ENCODE measurements at regions not wholly inside any gene's neighbourhood (a gene's known extent, or its start where the extent isn't known, plus 50 kb on each side); places are given as distances from the start of the nearest gene placed in this dataset.

DNA sequence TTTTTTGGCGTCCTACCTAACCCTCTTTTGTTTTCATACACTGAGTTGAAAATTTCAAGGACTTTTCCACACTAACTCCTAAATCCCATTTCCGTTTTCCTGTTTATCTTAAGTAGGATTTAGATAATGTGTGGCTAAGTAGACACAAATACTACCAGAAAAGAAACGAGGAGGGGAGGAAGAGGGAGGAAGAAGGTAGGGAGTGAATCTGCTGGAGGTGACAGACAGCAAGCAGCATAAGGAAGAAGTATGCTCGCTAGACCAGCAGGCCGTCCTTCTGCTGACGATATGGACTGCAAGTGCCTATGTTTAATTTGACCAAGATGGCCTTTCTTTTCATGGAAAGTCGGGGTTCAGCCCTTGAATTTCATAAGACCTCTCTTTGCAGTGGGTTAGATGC is 256.9 kb upstream of the RAB4A start:
- Histone ChIP-seq H3K4me1 (ENCODE audit: low read depth, poor library complexity, severe bottlenecking) (no peaks in the 10 kb centered on the region), H2AFZ (ENCODE audit: low read depth) (no peak overlapping the region), H4K20me1 (ENCODE audit: insufficient read depth) (no peaks in the 10 kb centered on the region), H3K9ac (no peak overlapping the region), H3K27me3 (ENCODE audit: insufficient read depth, low read depth) (no peaks in the 10 kb centered on the region), H3K27ac (no peak overlapping the region), H3K4me2 (no peak overlapping the region), H3K79me2 (ENCODE audit: insufficient read depth, low read depth) (no peaks in the 10 kb centered on the region), H3K36me3 (ENCODE audit: insufficient read depth) (no peaks in the 10 kb centered on the region), H3K4me3 (IDR thresholded peaks at IDR 0.05; ENCODE audit: insufficient read depth, low read depth, low read length) (no peak overlapping the region)
- TF ChIP-seq, protein P1, sequence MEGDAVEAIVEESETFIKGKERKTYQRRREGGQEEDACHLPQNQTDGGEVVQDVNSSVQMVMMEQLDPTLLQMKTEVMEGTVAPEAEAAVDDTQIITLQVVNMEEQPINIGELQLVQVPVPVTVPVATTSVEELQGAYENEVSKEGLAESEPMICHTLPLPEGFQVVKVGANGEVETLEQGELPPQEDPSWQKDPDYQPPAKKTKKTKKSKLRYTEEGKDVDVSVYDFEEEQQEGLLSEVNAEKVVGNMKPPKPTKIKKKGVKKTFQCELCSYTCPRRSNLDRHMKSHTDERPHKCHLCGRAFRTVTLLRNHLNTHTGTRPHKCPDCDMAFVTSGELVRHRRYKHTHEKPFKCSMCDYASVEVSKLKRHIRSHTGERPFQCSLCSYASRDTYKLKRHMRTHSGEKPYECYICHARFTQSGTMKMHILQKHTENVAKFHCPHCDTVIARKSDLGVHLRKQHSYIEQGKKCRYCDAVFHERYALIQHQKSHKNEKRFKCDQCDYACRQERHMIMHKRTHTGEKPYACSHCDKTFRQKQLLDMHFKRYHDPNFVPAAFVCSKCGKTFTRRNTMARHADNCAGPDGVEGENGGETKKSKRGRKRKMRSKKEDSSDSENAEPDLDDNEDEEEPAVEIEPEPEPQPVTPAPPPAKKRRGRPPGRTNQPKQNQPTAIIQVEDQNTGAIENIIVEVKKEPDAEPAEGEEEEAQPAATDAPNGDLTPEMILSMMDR (conservative IDR thresholded peaks at IDR 0.05; ENCODE audit: low read depth, low read length) = no peak

DNA sequence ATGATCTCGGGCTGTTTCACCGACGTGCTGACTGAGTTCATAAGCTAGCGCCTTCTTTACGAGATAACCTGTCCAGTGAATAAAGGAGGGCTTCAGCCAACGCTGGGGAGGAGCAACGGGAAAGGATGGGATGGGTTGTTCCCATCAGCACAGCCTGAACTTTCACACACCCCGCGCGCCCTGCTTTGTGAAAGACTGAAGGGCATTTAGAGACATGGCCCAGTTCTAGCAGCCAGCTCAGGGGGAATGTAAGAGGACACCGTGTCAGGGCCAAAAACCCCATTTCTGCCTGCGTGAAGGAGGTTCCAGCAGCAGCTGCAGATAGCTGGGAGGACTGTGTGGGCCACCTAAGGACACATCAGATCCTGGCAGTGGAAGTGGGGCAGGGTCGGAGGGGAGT is 255.1 kb upstream of the RAB4A start:
- no peak overlapping the region for H3K27ac ChIP-seq
- no peak overlapping the region for H3K4me2 ChIP-seq
- H3K4me3 ChIP-seq (IDR thresholded peaks at IDR 0.05; ENCODE audit: insufficient read depth, low read depth, low read length) = no peak overlapping the region
- H3K79me2 ChIP-seq (ENCODE audit: insufficient read depth, low read depth) = no peaks in the 10 kb centered on the region
- no peaks in the 10 kb centered on the region for H3K27me3 ChIP-seq (ENCODE audit: insufficient read depth, low read depth)
- TF ChIP-seq, protein P1 (conservative IDR thresholded peaks at IDR 0.05; ENCODE audit: low read depth, low read length) = no peak
- no peaks in the 10 kb centered on the region for H3K36me3 ChIP-seq (ENCODE audit: insufficient read depth)
- H2AFZ ChIP-seq (ENCODE audit: low read depth) = no peak overlapping the region
- no peaks in the 10 kb centered on the region for H4K20me1 ChIP-seq (ENCODE audit: insufficient read depth)
- no peak overlapping the region for H3K9ac ChIP-seq
- no peaks in the 10 kb centered on the region for H3K4me1 ChIP-seq (ENCODE audit: low read depth, poor library complexity, severe bottlenecking)

DNA sequence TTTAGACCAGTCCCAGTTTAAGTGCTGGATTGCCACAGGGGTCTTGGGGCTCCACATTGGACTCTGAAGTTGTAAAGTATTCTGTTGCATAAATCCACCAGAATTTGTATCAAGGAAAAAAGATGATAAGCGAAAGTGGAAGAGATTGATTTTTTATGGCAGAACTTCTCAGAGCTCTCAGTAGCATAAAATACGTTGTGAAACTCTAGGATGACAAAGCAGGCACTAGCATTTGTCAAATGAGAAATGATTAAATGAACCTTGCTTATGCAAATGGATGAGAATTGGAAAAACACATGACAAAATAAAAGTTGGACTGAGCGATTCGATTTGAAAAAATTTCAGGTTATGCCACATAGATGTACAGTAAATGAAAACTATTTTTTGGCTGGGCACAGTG is 253.8 kb upstream of the RAB4A start:
- Histone ChIP-seq H3K4me1 (ENCODE audit: low read depth, poor library complexity, severe bottlenecking) (no peaks in the 10 kb centered on the region), H4K20me1 (ENCODE audit: insufficient read depth) (no peaks in the 10 kb centered on the region), H3K27me3 (ENCODE audit: insufficient read depth, low read depth) (no peaks in the 10 kb centered on the region), H3K9ac (no peak overlapping the region), H3K4me2 (no peak overlapping the region), H3K27ac (no peak overlapping the region), H3K79me2 (ENCODE audit: insufficient read depth, low read depth) (no peaks in the 10 kb centered on the region), H3K4me3 (IDR thresholded peaks at IDR 0.05; ENCODE audit: insufficient read depth, low read depth, low read length) (no peak overlapping the region), H2AFZ (ENCODE audit: low read depth) (no peak overlapping the region), H3K36me3 (ENCODE audit: insufficient read depth) (no peaks in the 10 kb centered on the region)
- TF ChIP-seq, protein P1 (conservative IDR thresholded peaks at IDR 0.05; ENCODE audit: low read depth, low read length) = no peak

DNA sequence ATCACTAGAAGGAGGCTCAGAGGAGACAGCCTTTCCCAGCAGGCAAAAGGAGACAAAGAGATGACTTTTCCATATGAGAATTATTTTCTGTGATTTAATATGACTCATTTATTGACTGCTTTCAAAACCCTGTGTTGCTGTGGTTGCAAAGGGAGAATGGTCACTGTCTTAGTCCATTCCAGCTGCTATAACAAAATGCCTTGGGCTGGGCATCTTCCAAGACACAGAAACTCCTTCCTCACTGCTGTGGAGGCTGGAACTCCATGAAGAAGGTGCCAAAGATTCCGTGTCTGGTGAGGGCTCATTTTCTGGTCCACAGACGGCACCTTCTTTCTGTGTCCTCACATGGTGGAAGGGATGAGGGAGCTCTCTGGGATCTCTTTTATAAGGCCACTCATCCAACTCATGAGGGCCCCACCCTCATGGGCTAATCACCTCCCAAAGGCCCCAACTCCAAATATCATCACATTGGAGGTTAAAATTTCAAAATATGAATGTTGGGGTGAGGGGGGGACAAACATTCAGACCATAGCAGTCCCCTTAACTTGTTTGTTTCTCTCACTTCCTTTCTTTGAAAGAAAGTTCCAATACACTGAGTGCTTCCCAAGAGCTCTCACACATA is 252.1 kb upstream of the RAB4A start:
- TF ChIP-seq, protein P1 (conservative IDR thresholded peaks at IDR 0.05; ENCODE audit: low read depth, low read length) = no peak

More for the DNA sequence above, 252.1 kb upstream of the RAB4A start:
- Histone ChIP-seq H3K4me2 (no peak overlapping the region), H3K4me1 (ENCODE audit: low read depth, poor library complexity, severe bottlenecking) (no peaks in the 10 kb centered on the region), H3K4me3 (IDR thresholded peaks at IDR 0.05; ENCODE audit: insufficient read depth, low read depth, low read length) (no peak overlapping the region), H2AFZ (ENCODE audit: low read depth) (no peak overlapping the region), H3K9ac (no peak overlapping the region), H3K27ac (no peak overlapping the region), H4K20me1 (ENCODE audit: insufficient read depth) (no peaks in the 10 kb centered on the region), H3K27me3 (ENCODE audit: insufficient read depth, low read depth) (no peaks in the 10 kb centered on the region), H3K79me2 (ENCODE audit: insufficient read depth, low read depth) (no peaks in the 10 kb centered on the region), H3K36me3 (ENCODE audit: insufficient read depth) (no peaks in the 10 kb centered on the region)
